ENCODE measurements at regions not wholly inside any gene's neighbourhood (a gene's known extent, or its start where the extent isn't known, plus 50 kb on each side); places are given as distances from the start of the nearest gene placed in this dataset.
A peak's percentile ranks its signal among the peaks of the same experiment; 100 is the strongest.

- DNase-seq, result no peak
Measured at GRCh38 chr3:40705663-40706062, 180.9 kb downstream of the ZNF621 start.

DNA sequence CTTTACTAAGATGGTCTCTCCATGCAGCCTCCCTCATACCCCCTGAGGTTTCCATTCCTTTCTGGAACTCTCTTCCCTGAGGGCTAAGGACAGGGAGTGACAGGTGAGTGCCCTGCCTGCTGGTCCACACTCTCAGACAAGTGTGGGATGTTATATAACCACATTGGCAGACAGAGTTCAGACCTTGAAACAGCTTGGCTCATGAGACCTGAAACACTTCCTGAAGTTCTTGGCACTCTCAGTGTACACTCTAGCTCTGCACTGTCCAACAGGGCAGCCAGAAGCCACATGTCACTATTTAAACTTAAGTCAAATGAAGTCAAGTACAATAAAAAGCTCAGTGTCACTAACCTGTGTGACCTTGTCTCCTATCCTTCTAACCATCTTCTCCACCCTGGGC is 188.5 kb downstream of the ZNF621 start:
- DNase-seq, result no peak

DNA sequence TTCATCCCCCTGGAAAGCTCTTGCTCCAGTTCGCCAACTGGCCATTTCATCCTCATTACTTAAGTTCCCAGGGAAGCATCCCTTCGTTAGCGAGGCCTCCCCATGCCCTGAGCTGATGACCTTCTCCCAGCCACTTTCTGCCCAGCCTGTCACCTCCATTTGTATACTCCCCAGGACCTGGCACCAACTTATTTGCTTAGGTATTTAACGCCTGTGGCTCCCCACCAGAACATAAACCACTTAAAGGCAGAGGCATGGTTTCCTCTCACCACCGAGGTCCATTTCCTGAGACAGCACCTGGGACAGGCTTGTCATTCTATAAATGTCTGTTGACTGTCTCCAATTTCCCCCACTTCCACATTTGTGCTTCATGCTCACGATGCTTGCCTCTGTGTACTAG is 189.0 kb downstream of the ZNF621 start:
- DNase-seq, result no peak

- DNase-seq, result peak; percentile 28
Measured at GRCh38 chr3:40714771-40715345, 190.1 kb downstream of the ZNF621 start.

GRCh38 chr3:40715551-40715950 is 190.8 kb downstream of the ZNF621 start:
- DNase-seq, result no peak

DNA sequence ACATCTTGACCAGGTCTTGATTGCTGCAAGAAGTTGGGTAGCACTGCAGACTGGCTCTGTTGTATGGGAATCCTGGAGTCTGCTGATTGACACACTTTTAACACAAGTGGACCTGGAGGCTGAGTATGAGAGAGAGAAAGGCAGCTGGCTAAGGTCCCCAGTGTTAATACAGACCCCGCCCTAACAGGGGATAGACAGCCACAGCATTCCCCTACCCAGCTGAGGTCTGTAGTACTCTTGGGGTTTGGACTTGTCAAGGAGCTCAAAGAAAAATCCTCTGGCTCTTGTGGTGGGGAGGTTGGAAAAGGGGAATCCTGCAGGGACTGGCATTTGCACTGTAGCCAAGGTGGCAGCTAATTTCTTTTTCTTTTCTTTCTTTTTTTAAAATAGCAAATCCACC is 192.7 kb downstream of the ZNF621 start:
- no peak for DNase-seq

DNA sequence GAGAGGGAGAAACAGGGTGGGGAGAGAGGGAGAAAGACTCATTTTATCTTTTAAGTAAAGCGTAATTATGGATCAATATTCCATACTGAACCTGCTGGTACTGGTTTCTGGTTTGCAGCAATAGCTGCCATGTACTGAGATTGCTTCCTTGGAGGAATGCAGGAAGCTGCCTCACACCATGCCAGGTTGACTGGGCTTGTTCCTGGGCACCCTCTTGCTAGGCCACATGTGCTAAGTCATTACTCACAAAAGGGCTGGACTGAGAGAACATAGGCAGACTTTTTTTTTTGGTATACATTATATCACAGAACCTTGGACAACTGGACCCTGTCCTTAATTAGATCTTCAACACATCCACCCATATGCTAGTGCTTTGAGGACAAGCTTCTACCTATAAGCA is 193.4 kb downstream of the ZNF621 start:
- DNase-seq, result peak; percentile 14

DNA sequence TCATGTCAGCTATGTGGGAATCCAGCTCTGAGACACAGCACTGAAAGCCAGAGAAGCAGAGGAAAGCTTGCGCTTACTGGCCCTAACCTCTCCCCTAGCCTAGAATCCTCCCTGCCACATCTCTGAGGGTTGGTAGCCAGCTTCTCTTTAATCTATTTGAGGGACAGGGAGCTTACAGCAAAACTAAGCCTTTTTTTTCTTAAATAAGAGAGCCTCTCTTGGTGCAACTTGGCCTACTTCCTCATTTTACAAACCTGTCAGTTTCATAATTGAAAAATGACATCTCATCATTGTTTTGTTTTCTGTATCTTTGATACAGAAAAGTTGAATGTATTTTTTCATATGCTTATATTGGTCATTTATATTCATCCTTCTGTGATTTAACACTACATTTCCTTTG is 193.9 kb downstream of the ZNF621 start:
- DNase-seq, result peak; percentile 81

DNA sequence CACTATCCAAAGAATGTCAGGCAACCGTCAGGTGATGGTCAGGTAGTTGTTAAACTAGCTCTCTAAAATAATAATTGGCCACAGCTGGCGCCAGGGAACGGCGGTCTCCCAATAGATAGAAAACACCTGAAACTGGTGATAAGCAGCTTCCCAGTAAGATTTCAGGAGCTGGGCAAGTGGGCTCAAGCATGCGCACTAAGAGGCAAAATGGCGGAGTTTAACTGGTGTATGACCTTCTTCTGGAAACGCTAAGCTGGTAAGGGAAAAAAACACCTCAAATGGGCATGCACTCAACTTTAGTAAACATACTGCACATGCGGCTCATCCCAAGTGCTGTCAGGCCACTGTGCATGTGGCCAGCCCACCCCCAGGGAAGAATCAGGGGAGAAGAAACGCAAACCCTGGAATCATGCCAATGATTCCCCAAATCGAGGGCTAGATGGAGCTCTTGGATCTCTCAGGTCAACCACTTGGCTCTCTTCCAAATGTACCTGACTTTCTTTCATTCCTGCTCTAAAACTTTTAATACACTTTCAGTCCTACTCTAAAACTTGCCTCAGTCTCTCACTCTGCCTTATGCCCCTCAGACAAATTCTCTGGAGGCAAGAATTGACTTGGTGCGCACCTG is 195.0 kb downstream of the ZNF621 start:
- peak; percentile 16 for DNase-seq

- no peak for DNase-seq
Measured at GRCh38 chr3:40720341-40720740, 195.6 kb downstream of the ZNF621 start.

DNA sequence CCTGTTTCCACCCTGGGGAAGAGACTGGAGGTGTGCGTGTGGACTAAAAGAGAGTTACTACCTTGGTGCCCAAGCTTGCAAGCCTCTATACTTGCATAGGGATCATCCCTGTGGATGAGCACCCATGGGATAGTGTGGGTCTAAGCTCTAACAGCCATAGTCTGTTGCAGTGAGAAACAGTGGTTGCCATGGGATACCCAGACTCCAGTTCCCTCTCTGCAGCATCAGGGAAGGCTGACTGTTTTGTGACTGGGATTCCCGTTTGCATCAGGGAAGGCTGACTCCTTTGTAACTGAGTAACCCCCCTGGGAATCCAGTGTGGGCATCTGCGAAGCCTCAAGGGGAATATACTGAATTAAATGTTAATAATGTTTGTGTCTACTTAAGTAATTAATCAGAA is 196.1 kb downstream of the ZNF621 start:
- no peak for DNase-seq

DNA sequence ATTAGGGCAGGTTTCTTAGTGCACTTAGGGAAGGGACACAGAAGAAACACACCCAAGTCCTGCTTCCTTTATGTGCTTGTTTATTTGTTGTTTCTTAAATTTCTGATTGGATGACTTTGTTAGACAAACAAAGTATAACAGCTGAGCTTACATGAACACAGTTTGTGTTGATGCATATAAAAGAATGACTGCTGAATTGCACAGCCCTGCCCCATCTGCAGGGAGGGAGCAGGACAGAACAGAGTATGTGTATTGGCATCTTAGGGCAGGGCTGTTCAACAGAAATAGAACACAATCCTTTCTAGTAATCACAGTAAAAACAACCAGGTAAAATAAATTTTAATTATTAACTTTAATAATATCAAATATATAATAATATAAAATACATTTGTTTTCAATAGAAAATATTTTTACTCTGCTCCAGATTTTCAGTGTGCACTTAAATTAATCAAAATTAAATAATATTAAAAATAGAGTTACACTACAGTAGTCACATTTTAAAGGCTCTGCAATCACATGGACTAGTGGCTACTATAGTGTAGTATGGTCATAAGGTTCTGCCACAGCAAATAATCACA is 198.4 kb downstream of the ZNF621 start:
- DNase-seq, result no peak

GRCh38 chr3:40725031-40725430 is 200.3 kb downstream of the ZNF621 start:
- DNase-seq, result no peak

- no peak for DNase-seq
Measured at GRCh38 chr3:40731445-40731844, 206.7 kb downstream of the ZNF621 start.

GRCh38 chr3:40736943-40737342 is 212.2 kb downstream of the ZNF621 start:
- no peak for DNase-seq

- DNase-seq, result no peak
Measured at GRCh38 chr3:40737343-40737742, 212.6 kb downstream of the ZNF621 start.

GRCh38 chr3:40739971-40740370 is 215.2 kb downstream of the ZNF621 start:
- no peak for DNase-seq

DNA sequence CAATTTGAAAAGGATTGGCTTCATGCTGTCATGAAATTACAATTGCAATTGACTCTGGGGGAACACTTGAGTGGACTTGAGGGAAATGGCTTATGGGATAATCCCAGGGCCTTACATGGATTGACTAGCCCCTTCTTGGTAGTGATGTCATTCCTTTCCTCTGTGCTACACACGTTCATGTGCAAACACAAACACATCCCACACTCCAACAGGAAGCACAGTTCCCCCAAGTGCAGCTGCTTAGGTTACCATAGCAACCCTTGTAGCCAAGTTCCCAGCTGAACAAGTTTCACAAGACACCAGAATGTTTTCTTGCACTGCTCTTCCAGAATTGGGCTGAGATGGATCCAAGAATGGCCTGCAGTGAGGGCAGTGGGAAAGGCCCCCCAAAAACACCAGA is 217.0 kb downstream of the ZNF621 start:
- peak; percentile 41 for DNase-seq

- no peak for DNase-seq
Measured at GRCh38 chr3:40745381-40746106, 220.8 kb downstream of the ZNF621 start.

DNA sequence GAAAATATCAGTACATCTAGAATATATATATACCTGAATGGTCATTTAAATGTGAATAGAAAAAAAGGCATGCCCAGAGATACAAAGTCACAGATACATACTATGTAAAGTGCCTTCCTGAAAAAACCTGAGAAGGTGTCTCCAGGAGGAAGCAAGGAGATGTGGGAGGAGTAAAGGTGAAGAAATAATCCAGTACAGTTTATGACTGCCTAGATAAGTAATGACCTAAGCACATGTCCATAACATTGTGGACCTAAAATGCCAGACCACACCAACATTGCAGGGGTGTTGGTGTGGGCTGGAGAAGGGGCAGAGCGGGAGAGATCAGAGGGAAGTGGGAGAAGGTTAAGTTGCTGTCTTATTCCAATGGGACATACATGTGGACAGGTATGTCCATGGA is 226.9 kb downstream of the ZNF621 start:
- no peak for DNase-seq

DNA sequence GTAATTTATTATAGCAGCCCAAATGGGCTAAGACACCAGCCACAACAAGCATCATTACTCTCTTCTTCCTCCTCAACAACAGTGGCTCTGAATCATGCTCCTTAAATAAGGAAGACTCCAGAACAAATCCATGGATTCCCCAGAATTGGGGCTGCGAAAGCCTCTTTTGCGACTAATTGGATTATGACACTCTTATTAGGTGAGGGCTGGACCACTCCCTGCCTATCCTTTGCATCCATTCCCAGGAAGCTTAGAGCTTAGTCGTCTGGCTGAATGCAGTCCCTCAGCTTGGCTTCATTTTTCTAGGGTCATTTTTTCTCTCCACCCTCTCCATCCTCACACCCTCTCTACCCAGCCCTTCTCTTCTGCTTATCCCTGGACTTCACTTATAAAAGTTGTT is 227.7 kb downstream of the ZNF621 start:
- no peak for DNase-seq

DNA sequence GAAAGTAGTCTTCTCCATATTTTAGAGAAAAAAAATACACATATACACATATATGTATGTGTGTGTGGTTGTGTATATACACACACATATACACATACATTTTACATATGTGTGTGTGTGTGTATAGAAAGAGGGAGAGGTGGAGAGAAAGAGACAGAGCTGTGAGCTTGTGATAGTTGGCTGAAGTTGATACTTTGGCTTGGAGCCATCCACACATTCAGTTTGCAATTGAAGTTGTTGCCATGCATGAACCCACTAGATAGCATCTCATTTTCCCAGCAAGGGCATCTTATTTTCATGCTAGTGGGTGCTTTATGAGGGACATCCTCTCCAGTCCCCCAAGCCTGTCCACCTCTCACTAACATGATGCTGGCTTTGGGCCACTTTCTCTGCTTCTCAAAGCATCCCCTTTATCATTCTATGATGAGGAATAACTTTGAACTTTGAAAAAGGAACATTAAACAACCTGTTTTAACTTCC is 228.6 kb downstream of the ZNF621 start:
- DNase-seq, result no peak

DNA sequence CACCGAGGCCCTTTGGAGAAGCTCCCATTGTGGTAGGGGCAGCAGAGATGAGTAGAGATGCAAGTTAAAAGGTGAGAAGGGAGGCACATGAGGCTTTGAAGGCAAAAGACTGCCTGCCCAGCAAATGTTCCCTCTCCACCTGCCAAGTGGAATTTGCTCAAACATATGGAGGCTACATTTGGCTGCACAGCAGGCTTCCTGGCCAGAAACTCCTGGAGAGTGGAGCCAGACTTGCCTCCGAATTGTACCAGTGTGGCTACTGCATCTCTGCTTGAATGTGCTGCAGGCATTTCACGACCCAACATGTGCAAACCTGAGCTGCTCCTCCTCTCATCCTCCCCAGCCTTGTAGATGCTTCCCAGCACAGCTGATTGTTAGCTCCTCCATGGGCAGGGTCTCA is 229.2 kb downstream of the ZNF621 start:
- DNase-seq, result no peak

GRCh38 chr3:40754994-40755393 is 230.2 kb downstream of the ZNF621 start:
- DNase-seq, result no peak

All from hematopoietic multipotent progenitor cell treated with erythropoietin and hydrocortisone succinate and interleukin-3 and kit ligand, for 4 days (in vitro differentiated cells).